BJ (cell line): ENCODE measurements at regions not wholly inside any gene's neighbourhood (a gene's known extent, or its start where the extent isn't known, plus 50 kb on each side); places are given as distances from the start of the nearest gene placed in this dataset.

Source experiments
- CTCF ChIA-PET: fragments of 350-600 bp; formaldehyde crosslinking; extraction: SDS; loops from one replicate; lab custom pipeline; 2021; ENCODE audit warnings: antibody characterized with exemption, inconsistent platforms; lab: Yijun Ruan, JAX
- POLR2A ChIA-PET: fragments of 300-600 bp; sonication (Branson Sonifier 250); formaldehyde crosslinking; extraction: SDS; loops from one replicate; lab custom pipeline; 2021; ENCODE audit warnings: antibody characterized with exemption; lab: Charles Lee
- DNase-seq: peaks from one replicate; pipeline ENCODE4 v3.0.0-alpha.2; 2011; ENCODE audit warnings: low read depth
- H3K27me3 ChIP-seq: 2 replicates; pipeline ENCODE4 v1.6.0; 2011; ENCODE audit warnings: low read length; ENCODE audit not compliant: control insufficient read depth, insufficient read depth
- H3K36me3 ChIP-seq: 2 replicates; pipeline ENCODE4 v1.5.1; 2011; ENCODE audit warnings: low read length; ENCODE audit not compliant: control insufficient read depth, insufficient read depth
- H3K4me3 ChIP-seq: 2 replicates; pipeline ENCODE4 v1.5.1; 2011; ENCODE audit warnings: low read depth, mild to moderate bottlenecking, control low read depth, low read length
- TF ChIP-seq, protein P1 (sequence below): IDR thresholded peaks from 2 replicates; pipeline ENCODE4 v1.5.1; 2011; ENCODE audit warnings: low read depth, mild to moderate bottlenecking, control low read depth, inconsistent platforms, low read length, moderate library complexity; ENCODE audit not compliant: insufficient read depth

DNA sequence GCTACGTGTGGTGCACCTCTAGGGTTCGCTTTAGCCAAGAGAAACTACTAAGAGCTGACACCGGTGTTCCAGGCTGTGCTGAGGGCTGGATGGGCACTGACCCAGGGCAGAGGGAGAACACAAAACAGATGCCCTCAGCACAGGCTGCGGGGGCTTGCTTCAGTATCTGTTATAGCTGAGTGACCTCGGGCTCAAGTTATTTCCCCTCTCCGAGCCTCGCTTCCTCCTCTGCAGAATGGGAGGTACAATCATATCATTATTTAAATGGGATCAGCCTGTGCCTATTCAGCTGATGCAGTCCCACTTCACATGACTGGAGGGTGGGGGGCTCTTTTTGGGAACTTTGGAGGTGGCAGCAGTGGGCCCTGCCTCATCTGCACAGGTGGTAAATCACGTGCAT is 156.1 kb upstream of the APCDD1 start:
- no peaks in the 10 kb centered on the region for H3K36me3 ChIP-seq
- TF ChIP-seq, protein P1, sequence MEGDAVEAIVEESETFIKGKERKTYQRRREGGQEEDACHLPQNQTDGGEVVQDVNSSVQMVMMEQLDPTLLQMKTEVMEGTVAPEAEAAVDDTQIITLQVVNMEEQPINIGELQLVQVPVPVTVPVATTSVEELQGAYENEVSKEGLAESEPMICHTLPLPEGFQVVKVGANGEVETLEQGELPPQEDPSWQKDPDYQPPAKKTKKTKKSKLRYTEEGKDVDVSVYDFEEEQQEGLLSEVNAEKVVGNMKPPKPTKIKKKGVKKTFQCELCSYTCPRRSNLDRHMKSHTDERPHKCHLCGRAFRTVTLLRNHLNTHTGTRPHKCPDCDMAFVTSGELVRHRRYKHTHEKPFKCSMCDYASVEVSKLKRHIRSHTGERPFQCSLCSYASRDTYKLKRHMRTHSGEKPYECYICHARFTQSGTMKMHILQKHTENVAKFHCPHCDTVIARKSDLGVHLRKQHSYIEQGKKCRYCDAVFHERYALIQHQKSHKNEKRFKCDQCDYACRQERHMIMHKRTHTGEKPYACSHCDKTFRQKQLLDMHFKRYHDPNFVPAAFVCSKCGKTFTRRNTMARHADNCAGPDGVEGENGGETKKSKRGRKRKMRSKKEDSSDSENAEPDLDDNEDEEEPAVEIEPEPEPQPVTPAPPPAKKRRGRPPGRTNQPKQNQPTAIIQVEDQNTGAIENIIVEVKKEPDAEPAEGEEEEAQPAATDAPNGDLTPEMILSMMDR, result no peak
- H3K27me3 ChIP-seq, result no peaks in the 10 kb centered on the region
- POLR2A ChIA-PET, result no interaction called here
- CTCF ChIA-PET, result interaction anchor here (1.3 kb wide), 1 partner anchor 221 kb away, joined by 3 read pairs; no protein-coding TSS in a partner anchor
- DNase-seq, result no peak
- no peak overlapping the region for H3K4me3 ChIP-seq

DNA sequence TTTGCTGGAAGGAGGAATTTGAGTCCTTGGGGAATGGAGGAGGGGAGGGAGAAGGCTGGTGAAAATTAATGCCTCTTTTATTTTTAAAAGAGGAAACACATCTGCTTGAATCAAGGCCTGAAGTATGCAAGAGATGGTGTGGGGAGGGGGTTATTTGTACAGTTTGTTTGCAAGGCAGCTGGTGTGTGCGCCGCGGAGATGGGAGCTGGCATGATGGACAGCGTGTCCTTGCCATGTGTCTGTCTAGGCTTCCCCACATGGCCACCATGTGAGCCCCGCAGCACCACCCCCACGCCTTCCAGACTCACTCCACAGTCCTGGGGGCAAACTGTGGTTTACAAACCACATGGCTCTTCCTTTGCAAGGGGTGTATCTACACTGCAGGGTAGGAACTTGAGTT is 154.8 kb upstream of the APCDD1 start:
- TF ChIP-seq, protein P1, result no peak
- ChIA-PET POLR2A (no interaction called here), CTCF (no interaction called here)
- peak; percentile 50 for DNase-seq
- Histone ChIP-seq H3K27me3 (no peaks in the 10 kb centered on the region), H3K36me3 (no peaks in the 10 kb centered on the region), H3K4me3 (no peak overlapping the region)

DNA sequence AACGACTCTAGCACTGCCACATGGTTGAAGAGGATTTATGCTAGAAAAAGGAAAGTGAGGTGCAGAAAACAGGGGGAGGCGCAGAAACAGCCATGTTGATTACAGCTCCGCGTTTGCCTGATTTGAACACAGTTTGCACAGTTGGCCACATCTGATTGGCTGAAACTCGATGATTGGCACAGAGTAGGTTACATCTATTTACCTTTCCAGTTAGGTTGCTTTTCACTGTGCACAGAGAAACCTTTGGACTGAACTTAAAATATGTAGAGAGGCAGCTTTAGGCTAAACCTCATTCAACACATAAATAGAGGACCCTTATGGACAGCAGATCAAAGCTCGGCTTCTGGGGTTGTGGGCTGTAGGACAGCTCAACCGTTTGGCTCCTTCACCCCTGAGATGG is 153.7 kb upstream of the APCDD1 start:
- no peak for DNase-seq
- Histone ChIP-seq H3K4me3 (no peak overlapping the region), H3K27me3 (no peaks in the 10 kb centered on the region), H3K36me3 (no peaks in the 10 kb centered on the region)
- CTCF ChIA-PET, result interaction anchor here (1.0 kb wide), 1 partner anchor 53 kb away, joined by 3 read pairs; no protein-coding TSS in a partner anchor
- TF ChIP-seq, protein P1, result no peak
- POLR2A ChIA-PET, result no interaction called here

DNA sequence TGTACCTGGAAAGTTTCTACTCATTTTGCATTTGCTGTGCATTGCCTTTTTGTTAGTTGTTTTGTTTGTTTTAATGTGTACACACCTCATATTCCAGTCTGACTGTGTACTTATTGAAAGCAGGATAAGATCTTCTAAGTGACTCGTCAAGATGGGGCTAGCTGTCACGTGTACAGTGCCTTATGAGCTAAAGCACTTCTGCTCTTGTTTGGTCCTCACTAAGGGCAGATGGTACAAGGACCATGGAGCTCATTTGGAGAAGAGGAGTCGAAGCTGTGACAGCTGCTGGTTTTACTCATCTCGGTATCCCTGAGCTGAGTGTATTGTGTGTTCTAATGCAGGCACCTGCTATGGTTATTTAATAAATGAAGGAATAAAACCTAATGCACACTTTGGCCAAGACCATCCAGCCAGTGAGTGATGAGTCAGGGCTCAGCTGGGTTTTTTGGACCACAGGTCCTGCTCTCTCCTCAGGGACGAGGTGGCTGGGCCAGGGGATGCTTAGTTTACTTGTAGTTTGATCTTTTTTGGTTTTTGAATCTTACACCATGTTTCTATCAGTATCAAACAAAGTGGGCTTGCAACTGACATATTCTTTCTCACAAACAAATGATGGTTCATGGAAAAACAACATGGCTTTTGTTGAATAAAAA is 152.5 kb upstream of the APCDD1 start:
- CTCF ChIA-PET, result interaction anchor here (0.7 kb wide), 1 partner anchor 43 kb away, joined by 3 read pairs; no protein-coding TSS in a partner anchor
- Histone ChIP-seq H3K27me3 (no peaks in the 10 kb centered on the region), H3K36me3 (no peaks in the 10 kb centered on the region), H3K4me3 (no peak overlapping the region)
- TF ChIP-seq, protein P1, result no peak
- POLR2A ChIA-PET, result no interaction called here
- no peak for DNase-seq

DNA sequence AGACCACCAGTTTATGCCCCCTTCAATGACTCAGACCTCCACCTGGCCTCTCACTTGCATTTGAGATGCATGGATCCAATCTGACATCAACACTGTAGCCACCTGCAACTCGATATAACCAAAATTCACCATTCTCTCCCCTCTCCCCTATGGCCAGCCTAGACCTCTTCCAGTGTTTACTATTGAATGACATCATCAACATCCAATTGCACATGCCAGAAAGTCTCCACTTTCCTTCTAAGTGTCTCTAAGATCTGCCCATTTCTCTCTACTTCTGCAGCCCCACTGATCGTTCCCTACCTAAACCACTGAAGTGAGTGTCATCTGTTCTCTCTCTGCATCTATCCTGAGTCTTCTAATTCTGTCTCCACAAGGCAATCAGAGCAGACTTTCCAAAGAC is 151.3 kb upstream of the APCDD1 start:
- H3K4me3 ChIP-seq, result no peak overlapping the region
- H3K27me3 ChIP-seq, result no peaks in the 10 kb centered on the region
- H3K36me3 ChIP-seq, result no peaks in the 10 kb centered on the region
- ChIA-PET CTCF (no interaction called here), POLR2A (no interaction called here)
- TF ChIP-seq, protein P1, result no peak
- no peak for DNase-seq
